Body of pancreas (tissue), 4 donors: ENCODE measurements at regions not wholly inside any gene's neighbourhood (a gene's known extent, or its start where the extent isn't known, plus 50 kb on each side); places are given as distances from the start of the nearest gene placed in this dataset.

Experiments
- ATAC-seq: fragments of 150-250 bp; one replicate; pipeline ENCODE4 v1.9.1; 2016
- DNase-seq, 4 donors: peaks; one replicate each; pipeline ENCODE4 v3.0.0-alpha.2; 2019
- H3K27ac ChIP-seq, 4 donors: fragments of 200-600 bp; sonication (generic); 1 replicate in 3 of 4; 2 replicates in 1 of 4; pipeline versions ENCODE4 v1.5.1 to v1.6.1; 2016 to 2019; ENCODE audit warnings: mild to moderate bottlenecking in 1 of 4, mixed read lengths in 1 of 4, moderate library complexity in 1 of 4
- H3K27me3 ChIP-seq, 2 donors: fragments of 200-600 bp; sonication (generic); one replicate each; pipeline ENCODE4 v1.6.0; 2016; ENCODE audit warnings: mild to moderate bottlenecking in 1 of 2
- H3K36me3 ChIP-seq, 2 donors: fragments of 200-600 bp; sonication (generic); replicated peaks in 1 of 2; 2 replicates each; pipeline ENCODE4 v1.5.1; 2016; ENCODE audit warnings: low read depth in 2 of 2; ENCODE audit not compliant: insufficient read depth in 1 of 2
- H3K4me1 ChIP-seq: fragments of 200-600 bp; sonication (generic); one replicate; pipeline ENCODE4 v1.6.0; 2016
- H3K4me3 ChIP-seq, 2 donors: fragments of 200-600 bp; sonication (generic); 1 replicate in 1 of 2; 2 replicates in 1 of 2; pipeline ENCODE4 v1.5.1; 2016 to 2019
- H3K9me3 ChIP-seq, 3 donors: fragments of 200-600 bp; sonication (generic); 1 replicate in 2 of 3; 2 replicates in 1 of 3; pipeline ENCODE4 v1.5.1; 2016
- CTCF ChIP-seq, 7 experiments: fragments of 450-650 bp in 4 of 7; fragments of 200-600 bp in 3 of 7; sonication (generic) in 3 of 7; IDR thresholded peaks; one replicate each; pipeline ENCODE4 v1.5.1; 2016 to 2019; ENCODE audit warnings: antibody characterized with exemption in 7 of 7
- POLR2A ChIP-seq, 3 donors: fragments of 450-650 bp; IDR thresholded peaks; one replicate each; pipeline ENCODE4 v1.6.1; 2016; ENCODE audit warnings: antibody characterized with exemption in 3 of 3, mild to moderate bottlenecking in 2 of 3
- WGBS, 2 donors: methylation state at CpG; one replicate each; pipeline ENCODE4 v1.1.5; 2017; 5-methylcytosine and 5-hydroxymethylcytosine counted together
- intact Hi-C: fragments of 100-400 bp; cut with DNase I; formaldehyde crosslinking; loops from one replicate; pipeline ENCODE4 v1.15.1; 2023

- intact Hi-C loops, result no loop called here
- Histone ChIP-seq H3K4me1 (no peaks in the 10 kb centered on the region), H3K36me3 (no peaks in the 10 kb centered on the region), H3K4me3 (no peak overlapping the region), H3K27me3 (no peaks in the 10 kb centered on the region), H3K27ac (no peak overlapping the region), H3K9me3 (no peaks in the 10 kb centered on the region)
- 14 to 20% methylated on average over 9 of the region's 9 CpGs for WGBS, 2 donors
- TF ChIP-seq POLR2A (IDR thresholded peaks at IDR 0.05) (no peak), CTCF (IDR thresholded peaks at IDR 0.05) (peak; percentile 61 to 89 (median 85))
- ATAC-seq (peak; percentile 87), DNase-seq (peak; percentile 72 to 78 (median 76))
These were observed 433.5 kb downstream of the RFPL4B start for GRCh38 chr6:112780498-112781096.

GRCh38 chr6:112781241-112781640 is 434.1 kb downstream of the RFPL4B start:
- ATAC-seq (no peak), DNase-seq (no peak)
- Histone ChIP-seq H3K27me3 (no peaks in the 10 kb centered on the region), H3K36me3 (no peaks in the 10 kb centered on the region), H3K27ac (no peak overlapping the region), H3K4me1 (no peaks in the 10 kb centered on the region), H3K9me3 (no peaks in the 10 kb centered on the region), H3K4me3 (no peak overlapping the region)
- 50 to 64% methylated on average over 2 of the region's 2 CpGs for WGBS, 2 donors
- intact Hi-C loops, result no loop called here
- TF ChIP-seq POLR2A (IDR thresholded peaks at IDR 0.05) (no peak), CTCF (IDR thresholded peaks at IDR 0.05) (no peak)

- H3K27ac ChIP-seq, result no peak overlapping the region
- 92 to 95% methylated on average over 2 of the region's 2 CpGs for WGBS, 2 donors
- TF ChIP-seq CTCF (IDR thresholded peaks at IDR 0.05) (no peak), POLR2A (IDR thresholded peaks at IDR 0.05) (no peak)
- intact Hi-C loops, result no loop called here
- no peaks in the 10 kb centered on the region for H3K4me1 ChIP-seq
- ATAC-seq, result no peak
- no peaks in the 10 kb centered on the region for H3K36me3 ChIP-seq
- H3K9me3 ChIP-seq, result no peaks in the 10 kb centered on the region
- no peaks in the 10 kb centered on the region for H3K27me3 ChIP-seq
- no peak for DNase-seq
- no peak overlapping the region for H3K4me3 ChIP-seq
These were observed 438.3 kb downstream of the RFPL4B start for GRCh38 chr6:112785408-112785807.

DNA sequence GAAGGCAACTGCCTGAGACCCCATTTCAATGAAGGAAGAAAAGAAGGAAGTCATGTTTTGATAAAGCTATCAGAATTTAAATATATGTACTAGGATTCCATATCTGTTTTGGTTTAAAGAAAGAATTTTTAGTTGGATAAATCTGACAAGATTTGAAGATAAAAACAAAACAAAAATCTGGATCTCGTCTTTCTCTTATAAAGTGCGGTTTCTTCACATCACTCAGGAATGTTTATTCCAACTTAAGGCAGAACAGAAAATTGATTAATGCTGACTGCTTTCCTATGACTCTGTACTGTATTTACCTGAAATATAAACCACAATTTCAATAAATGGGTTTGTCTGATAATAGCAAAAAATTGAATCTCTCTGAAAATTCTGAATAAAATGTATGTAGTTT is 439.7 kb downstream of the RFPL4B start:
- Histone ChIP-seq H3K27ac (no peak overlapping the region), H3K27me3 (no peaks in the 10 kb centered on the region), H3K36me3 (no peaks in the 10 kb centered on the region), H3K9me3 (no peaks in the 10 kb centered on the region), H3K4me1 (no peaks in the 10 kb centered on the region), H3K4me3 (no peak overlapping the region)
- 74 to 80% methylated on average over 2 of the region's 2 CpGs for WGBS, 2 donors
- intact Hi-C loops, result no loop called here
- TF ChIP-seq CTCF (IDR thresholded peaks at IDR 0.05) (no peak), POLR2A (IDR thresholded peaks at IDR 0.05) (no peak)
- DNase-seq (no peak), ATAC-seq (no peak)

- no peaks in the 10 kb centered on the region for H3K9me3 ChIP-seq
- H3K36me3 ChIP-seq, result no peaks in the 10 kb centered on the region
- no peak for ATAC-seq
- WGBS, 2 donors, result 57 to 59% methylated on average over 6 of the region's 6 CpGs
- H3K4me1 ChIP-seq, result no peaks in the 10 kb centered on the region
- TF ChIP-seq POLR2A (IDR thresholded peaks at IDR 0.05) (no peak), CTCF (IDR thresholded peaks at IDR 0.05) (no peak)
- H3K27ac ChIP-seq, result no peak overlapping the region
- intact Hi-C loops, result no loop called here
- no peaks in the 10 kb centered on the region for H3K27me3 ChIP-seq
- no peak for DNase-seq
- H3K4me3 ChIP-seq, result no peak overlapping the region
These were observed 440.2 kb downstream of the RFPL4B start for GRCh38 chr6:112787371-112787770.
